ENCODE measurements at regions not wholly inside any gene's neighbourhood (a gene's known extent, or its start where the extent isn't known, plus 50 kb on each side); places are given as distances from the start of the nearest gene placed in this dataset.

DNA sequence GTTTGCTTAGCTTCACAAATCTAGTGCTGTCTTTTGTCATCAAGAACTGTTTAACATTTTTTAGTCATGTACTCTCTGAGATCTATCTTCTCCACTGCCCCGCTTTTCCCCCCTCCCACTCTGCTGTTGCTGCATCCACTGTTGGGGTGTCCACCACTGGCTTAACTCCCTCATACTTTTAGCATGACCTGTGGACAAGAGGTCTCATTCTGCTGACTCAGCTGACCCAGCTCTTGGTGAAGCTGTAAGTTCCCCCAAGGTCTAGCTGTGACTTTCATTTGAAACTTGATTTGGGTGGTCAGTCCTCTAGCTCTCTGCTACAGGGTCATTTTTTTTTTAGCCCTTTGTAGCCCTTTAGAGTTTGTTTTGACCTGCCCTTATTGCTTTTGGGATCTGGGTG is 427.2 kb downstream of the PLCL1 start:
- no peak for DNase-seq (ENCODE audit: low read depth, low spot score)

- DNase-seq (ENCODE audit: low read depth, low spot score), result no peak
Observed at GRCh38 chr2:198220763-198221610, 416.6 kb downstream of the PLCL1 start.

GRCh38 chr2:198219292-198219691 is 414.9 kb downstream of the PLCL1 start:
- no peak for DNase-seq (ENCODE audit: low read depth, low spot score)

GRCh38 chr2:198214114-198214596 is 409.8 kb downstream of the PLCL1 start:
- DNase-seq (ENCODE audit: low read depth, low spot score), result no peak

DNA sequence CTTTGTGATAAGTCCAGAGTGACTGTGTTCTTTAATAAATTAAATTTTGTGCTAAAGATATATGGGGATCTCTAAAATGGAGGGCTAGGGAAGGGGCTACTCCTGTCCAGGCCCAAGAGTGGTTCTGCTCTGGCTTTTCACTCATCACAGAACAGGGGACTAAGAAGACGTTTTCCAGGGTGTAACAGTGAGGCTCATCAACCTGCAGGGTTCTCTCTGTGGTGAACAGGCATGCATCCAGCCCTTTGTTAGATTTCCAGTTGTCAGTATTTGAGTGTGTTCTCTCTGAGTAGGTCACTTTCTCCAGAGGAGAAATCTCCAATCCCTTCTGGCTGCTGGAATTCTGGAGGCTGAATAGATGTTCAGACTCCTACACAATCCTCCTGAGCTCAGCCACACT is 408.9 kb downstream of the PLCL1 start:
- DNase-seq (ENCODE audit: low read depth, low spot score), result no peak

DNA sequence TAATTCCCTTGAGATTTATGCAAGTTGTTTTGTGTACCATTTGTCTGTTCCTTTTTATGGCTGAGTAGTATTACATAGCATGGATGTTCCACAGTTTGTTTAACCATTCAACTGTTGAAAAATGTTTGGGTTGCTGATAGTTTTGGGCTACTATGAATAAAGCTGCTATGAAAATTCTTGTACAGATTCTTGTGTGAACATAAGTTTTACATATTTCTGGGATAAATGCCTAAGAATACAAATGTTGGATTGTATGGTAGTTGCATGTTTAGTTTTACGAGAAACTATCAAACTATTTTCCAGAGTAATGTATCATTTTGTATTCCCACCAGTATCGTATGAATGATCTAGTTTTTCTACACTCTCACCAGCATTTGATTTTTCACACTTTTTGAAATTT is 407.3 kb downstream of the PLCL1 start:
- no peak for DNase-seq (ENCODE audit: low read depth, low spot score)

- no peak for DNase-seq (ENCODE audit: low read depth, low spot score)
Observed at GRCh38 chr2:198203336-198204069, 399.1 kb downstream of the PLCL1 start.

Measured in iPS DF 19.7 (cell line).